Ovary (tissue), 3 donors: ENCODE measurements at regions not wholly inside any gene's neighbourhood (a gene's known extent, or its start where the extent isn't known, plus 50 kb on each side); places are given as distances from the start of the nearest gene placed in this dataset.

ENCODE experiments used
- CTCF ChIP-seq, 3 donors: fragments of 450-650 bp in 2 of 3; fragments of 200-600 bp in 1 of 3; IDR thresholded peaks; one replicate each; pipeline versions ENCODE4 v1.5.1 to v1.8.0; 2016 to 2022; ENCODE audit warnings: antibody characterized with exemption in 3 of 3, mild to moderate bottlenecking in 1 of 3
- EP300 ChIP-seq: sonication (generic); formaldehyde crosslinking; IDR thresholded peaks from one replicate; pipeline ENCODE4 v1.6.1; 2017; ENCODE audit warnings: antibody characterized with exemption
- POLR2A ChIP-seq: fragments of 450-650 bp; IDR thresholded peaks from one replicate; pipeline ENCODE4 v1.6.1; 2017; ENCODE audit warnings: antibody characterized with exemption, mild to moderate bottlenecking, moderate library complexity
- donor health status: DM: no; HTN: no; CAD: no.

- TF ChIP-seq CTCF (IDR thresholded peaks at IDR 0.05) (no peak), POLR2A (no peak), EP300 (no peak)
Measured at GRCh38 chr7:42448901-42449300, 211.9 kb upstream of the GLI3 start.
